SU-DHL-6 (cell line): ENCODE measurements at regions not wholly inside any gene's neighbourhood (a gene's known extent, or its start where the extent isn't known, plus 50 kb on each side); places are given as distances from the start of the nearest gene placed in this dataset.

Experiments used
- EZH2phosphoT487 ChIP-seq: fragments of 200-600 bp; sonication (generic), shearing (Covaris generic); conservative IDR thresholded peaks from 2 replicates; pipeline ENCODE4 v1.6.1; 2018; ENCODE audit warnings: mild to moderate bottlenecking, antibody characterized with exemption, low read length, moderate library complexity, mixed read lengths
- TF ChIP-seq, protein P1 (sequence below): fragments of 200-600 bp; sonication (generic); IDR thresholded peaks from one replicate; pipeline ENCODE4 v1.5.1; 2017; ENCODE audit warnings: antibody characterized with exemption, mild to moderate bottlenecking, low read length, moderate library complexity; ENCODE audit not compliant: insufficient read depth, poor library complexity, severe bottlenecking

DNA sequence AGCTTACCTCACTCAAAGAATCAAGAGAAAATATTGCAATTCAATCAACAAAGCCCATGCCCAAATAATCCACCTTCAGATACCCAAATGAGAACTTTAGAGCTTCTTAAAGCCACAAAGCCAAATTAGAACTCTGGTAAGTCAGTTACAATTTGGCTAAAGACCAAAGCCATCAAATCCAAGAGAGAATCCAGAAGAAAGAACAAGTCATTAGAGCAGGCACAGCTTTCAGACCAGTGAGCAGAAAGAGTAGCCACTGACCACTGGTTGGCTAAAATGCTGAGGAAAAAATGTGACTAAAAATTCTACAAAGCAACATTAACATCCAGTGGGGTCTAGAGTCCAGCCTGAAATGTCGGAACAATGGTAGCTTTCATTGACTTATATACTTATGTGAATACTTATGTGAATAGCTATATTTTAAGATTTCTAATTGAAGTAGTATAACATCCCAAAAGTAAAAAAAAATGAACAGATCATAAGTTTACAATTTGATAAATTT, 735.2 kb upstream of the TBX3 start:
- TF ChIP-seq, protein P1, sequence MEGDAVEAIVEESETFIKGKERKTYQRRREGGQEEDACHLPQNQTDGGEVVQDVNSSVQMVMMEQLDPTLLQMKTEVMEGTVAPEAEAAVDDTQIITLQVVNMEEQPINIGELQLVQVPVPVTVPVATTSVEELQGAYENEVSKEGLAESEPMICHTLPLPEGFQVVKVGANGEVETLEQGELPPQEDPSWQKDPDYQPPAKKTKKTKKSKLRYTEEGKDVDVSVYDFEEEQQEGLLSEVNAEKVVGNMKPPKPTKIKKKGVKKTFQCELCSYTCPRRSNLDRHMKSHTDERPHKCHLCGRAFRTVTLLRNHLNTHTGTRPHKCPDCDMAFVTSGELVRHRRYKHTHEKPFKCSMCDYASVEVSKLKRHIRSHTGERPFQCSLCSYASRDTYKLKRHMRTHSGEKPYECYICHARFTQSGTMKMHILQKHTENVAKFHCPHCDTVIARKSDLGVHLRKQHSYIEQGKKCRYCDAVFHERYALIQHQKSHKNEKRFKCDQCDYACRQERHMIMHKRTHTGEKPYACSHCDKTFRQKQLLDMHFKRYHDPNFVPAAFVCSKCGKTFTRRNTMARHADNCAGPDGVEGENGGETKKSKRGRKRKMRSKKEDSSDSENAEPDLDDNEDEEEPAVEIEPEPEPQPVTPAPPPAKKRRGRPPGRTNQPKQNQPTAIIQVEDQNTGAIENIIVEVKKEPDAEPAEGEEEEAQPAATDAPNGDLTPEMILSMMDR = no peak
- no peak for TF ChIP-seq EZH2phosphoT487
